ENCODE measurements at regions not wholly inside any gene's neighbourhood (a gene's known extent, or its start where the extent isn't known, plus 50 kb on each side); places are given as distances from the start of the nearest gene placed in this dataset.

- TF ChIP-seq CTCF (IDR thresholded peaks at IDR 0.05; ENCODE audit: insufficient read depth, low read length, poor library complexity, severe bottlenecking) (no peak), EZH2phosphoT487 (conservative IDR thresholded peaks at IDR 0.05; ENCODE audit: low read length) (no peak)
Observed at GRCh38 chr6:14373648-14374437, 256.3 kb downstream of the CD83 start.
